ENCODE measurements at regions not wholly inside any gene's neighbourhood (a gene's known extent, or its start where the extent isn't known, plus 50 kb on each side); places are given as distances from the start of the nearest gene placed in this dataset.

DNA sequence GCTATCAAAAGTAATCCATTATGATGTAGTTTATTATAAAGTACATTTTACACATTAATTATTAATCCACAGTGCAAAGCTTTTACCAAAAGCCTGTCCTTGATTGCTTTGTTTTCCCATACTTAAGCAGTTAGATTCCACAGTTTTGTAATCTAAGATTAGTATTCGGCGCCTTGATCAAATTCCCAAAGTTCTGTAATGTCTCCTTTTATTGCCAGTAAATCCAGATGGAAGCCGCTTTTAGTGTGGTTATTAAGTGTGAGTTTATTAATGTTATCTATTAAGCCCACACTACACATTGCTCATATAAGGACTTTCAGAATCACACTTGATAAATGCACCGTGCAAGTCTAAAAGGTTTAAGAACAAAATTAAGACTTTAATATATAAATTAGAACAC is 199.2 kb upstream of the PKN2 start:
- TF ChIP-seq, protein P1, sequence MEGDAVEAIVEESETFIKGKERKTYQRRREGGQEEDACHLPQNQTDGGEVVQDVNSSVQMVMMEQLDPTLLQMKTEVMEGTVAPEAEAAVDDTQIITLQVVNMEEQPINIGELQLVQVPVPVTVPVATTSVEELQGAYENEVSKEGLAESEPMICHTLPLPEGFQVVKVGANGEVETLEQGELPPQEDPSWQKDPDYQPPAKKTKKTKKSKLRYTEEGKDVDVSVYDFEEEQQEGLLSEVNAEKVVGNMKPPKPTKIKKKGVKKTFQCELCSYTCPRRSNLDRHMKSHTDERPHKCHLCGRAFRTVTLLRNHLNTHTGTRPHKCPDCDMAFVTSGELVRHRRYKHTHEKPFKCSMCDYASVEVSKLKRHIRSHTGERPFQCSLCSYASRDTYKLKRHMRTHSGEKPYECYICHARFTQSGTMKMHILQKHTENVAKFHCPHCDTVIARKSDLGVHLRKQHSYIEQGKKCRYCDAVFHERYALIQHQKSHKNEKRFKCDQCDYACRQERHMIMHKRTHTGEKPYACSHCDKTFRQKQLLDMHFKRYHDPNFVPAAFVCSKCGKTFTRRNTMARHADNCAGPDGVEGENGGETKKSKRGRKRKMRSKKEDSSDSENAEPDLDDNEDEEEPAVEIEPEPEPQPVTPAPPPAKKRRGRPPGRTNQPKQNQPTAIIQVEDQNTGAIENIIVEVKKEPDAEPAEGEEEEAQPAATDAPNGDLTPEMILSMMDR (conservative IDR thresholded peaks at IDR 0.05): no peak
- TF ChIP-seq ZFX (IDR thresholded peaks at IDR 0.05): no peak

Data from C4-2B (cell line).